GM23338 (cell line): ENCODE measurements at regions not wholly inside any gene's neighbourhood (a gene's known extent, or its start where the extent isn't known, plus 50 kb on each side); places are given as distances from the start of the nearest gene placed in this dataset.

Source experiments
- CREB1 ChIP-seq: fragments of 250-450 bp; sonication (Bioruptor Pico); IDR thresholded peaks from 2 replicates; pipeline ENCODE4 v1.5.0; 2020; ENCODE audit warnings: low read depth, mild to moderate bottlenecking, moderate library complexity
- EZH2 ChIP-seq: fragments of 200-600 bp; sonication (generic); IDR thresholded peaks from one replicate; pipeline ENCODE4 v1.8.0; 2017; ENCODE audit warnings: antibody characterized with exemption, mild to moderate bottlenecking, low read depth; ENCODE audit not compliant: unreplicated experiment
- EZH2phosphoT487 ChIP-seq: fragments of 200-600 bp; sonication (generic); IDR thresholded peaks from one replicate; pipeline ENCODE4 v1.8.1; 2018; ENCODE audit warnings: antibody characterized with exemption; ENCODE audit not compliant: unreplicated experiment
- JUNB ChIP-seq: IDR thresholded peaks from one replicate; pipeline ENCODE4 v1.6.1; 2016; ENCODE audit warnings: antibody characterized with exemption; ENCODE audit not compliant: unreplicated experiment
- POLR2AphosphoS5 ChIP-seq: IDR thresholded peaks from 2 replicates; pipeline ENCODE4 v1.6.1; 2016; ENCODE audit warnings: antibody characterized with exemption, low read depth
- STAT1 ChIP-seq: IDR thresholded peaks from one replicate; pipeline ENCODE4 v1.6.1; 2016; ENCODE audit warnings: antibody characterized with exemption; ENCODE audit not compliant: unreplicated experiment
- ZNF114 ChIP-seq: fragments of 250-450 bp; sonication (Bioruptor Pico); IDR thresholded peaks from 2 replicates; pipeline ENCODE4 v1.5.0; 2020; ENCODE audit warnings: mild to moderate bottlenecking, moderate library complexity
- TF ChIP-seq, protein P1 (sequence below), 2 experiments: fragments of 200-600 bp in 1 of 2; sonication (generic) in 1 of 2; conservative IDR thresholded peaks; 2 replicates each; pipeline versions ENCODE4 v1.5.1 to v1.6.1; 2016 to 2017; ENCODE audit warnings: antibody characterized with exemption in 2 of 2, low read depth in 2 of 2, mild to moderate bottlenecking in 2 of 2, moderate library complexity in 1 of 2
- TF ChIP-seq, protein P2 (sequence below): IDR thresholded peaks from one replicate; pipeline ENCODE4 v1.6.1; 2018; ENCODE audit warnings: antibody characterized with exemption; ENCODE audit not compliant: unreplicated experiment
- TF ChIP-seq, protein P3 (sequence below): fragments of 250-450 bp; sonication (Bioruptor Pico); IDR thresholded peaks from 2 replicates; pipeline ENCODE4 v1.5.0; 2020; ENCODE audit warnings: mild to moderate bottlenecking, moderate library complexity

DNA sequence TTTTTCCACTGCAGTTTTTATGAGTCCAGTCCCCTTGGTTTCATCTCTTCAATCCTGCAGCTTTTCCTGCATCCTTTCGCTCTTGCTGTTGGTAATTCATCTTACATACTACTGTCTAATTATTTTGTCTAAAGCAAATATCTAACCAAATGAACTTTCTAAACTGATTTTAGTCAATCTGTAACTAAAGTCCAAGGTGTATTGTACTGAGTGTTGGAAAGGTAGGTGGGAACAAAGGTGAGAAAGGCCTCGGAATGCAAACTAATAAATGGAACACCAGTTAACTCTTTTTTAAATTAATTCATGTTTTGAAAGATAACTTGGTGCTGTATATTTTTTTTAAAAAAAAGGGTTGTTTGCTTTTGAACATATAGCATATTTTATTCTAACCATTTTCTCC lies 152.7 kb upstream of the CYLC2 start:
- TF ChIP-seq, protein P1, sequence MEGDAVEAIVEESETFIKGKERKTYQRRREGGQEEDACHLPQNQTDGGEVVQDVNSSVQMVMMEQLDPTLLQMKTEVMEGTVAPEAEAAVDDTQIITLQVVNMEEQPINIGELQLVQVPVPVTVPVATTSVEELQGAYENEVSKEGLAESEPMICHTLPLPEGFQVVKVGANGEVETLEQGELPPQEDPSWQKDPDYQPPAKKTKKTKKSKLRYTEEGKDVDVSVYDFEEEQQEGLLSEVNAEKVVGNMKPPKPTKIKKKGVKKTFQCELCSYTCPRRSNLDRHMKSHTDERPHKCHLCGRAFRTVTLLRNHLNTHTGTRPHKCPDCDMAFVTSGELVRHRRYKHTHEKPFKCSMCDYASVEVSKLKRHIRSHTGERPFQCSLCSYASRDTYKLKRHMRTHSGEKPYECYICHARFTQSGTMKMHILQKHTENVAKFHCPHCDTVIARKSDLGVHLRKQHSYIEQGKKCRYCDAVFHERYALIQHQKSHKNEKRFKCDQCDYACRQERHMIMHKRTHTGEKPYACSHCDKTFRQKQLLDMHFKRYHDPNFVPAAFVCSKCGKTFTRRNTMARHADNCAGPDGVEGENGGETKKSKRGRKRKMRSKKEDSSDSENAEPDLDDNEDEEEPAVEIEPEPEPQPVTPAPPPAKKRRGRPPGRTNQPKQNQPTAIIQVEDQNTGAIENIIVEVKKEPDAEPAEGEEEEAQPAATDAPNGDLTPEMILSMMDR (conservative IDR thresholded peaks at IDR 0.05; ENCODE audit: low read depth in 2 of 2) = no peak
- TF ChIP-seq EZH2 (no peak), POLR2AphosphoS5 (no peak), STAT1 (no peak), EZH2phosphoT487 (no peak), JUNB (no peak), CREB1 (CRISPR knock-in tag) (no peak), ZNF114 (CRISPR knock-in tag) (no peak)
- TF ChIP-seq, protein P2, sequence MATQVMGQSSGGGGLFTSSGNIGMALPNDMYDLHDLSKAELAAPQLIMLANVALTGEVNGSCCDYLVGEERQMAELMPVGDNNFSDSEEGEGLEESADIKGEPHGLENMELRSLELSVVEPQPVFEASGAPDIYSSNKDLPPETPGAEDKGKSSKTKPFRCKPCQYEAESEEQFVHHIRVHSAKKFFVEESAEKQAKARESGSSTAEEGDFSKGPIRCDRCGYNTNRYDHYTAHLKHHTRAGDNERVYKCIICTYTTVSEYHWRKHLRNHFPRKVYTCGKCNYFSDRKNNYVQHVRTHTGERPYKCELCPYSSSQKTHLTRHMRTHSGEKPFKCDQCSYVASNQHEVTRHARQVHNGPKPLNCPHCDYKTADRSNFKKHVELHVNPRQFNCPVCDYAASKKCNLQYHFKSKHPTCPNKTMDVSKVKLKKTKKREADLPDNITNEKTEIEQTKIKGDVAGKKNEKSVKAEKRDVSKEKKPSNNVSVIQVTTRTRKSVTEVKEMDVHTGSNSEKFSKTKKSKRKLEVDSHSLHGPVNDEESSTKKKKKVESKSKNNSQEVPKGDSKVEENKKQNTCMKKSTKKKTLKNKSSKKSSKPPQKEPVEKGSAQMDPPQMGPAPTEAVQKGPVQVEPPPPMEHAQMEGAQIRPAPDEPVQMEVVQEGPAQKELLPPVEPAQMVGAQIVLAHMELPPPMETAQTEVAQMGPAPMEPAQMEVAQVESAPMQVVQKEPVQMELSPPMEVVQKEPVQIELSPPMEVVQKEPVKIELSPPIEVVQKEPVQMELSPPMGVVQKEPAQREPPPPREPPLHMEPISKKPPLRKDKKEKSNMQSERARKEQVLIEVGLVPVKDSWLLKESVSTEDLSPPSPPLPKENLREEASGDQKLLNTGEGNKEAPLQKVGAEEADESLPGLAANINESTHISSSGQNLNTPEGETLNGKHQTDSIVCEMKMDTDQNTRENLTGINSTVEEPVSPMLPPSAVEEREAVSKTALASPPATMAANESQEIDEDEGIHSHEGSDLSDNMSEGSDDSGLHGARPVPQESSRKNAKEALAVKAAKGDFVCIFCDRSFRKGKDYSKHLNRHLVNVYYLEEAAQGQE = no peak
- TF ChIP-seq, protein P3, sequence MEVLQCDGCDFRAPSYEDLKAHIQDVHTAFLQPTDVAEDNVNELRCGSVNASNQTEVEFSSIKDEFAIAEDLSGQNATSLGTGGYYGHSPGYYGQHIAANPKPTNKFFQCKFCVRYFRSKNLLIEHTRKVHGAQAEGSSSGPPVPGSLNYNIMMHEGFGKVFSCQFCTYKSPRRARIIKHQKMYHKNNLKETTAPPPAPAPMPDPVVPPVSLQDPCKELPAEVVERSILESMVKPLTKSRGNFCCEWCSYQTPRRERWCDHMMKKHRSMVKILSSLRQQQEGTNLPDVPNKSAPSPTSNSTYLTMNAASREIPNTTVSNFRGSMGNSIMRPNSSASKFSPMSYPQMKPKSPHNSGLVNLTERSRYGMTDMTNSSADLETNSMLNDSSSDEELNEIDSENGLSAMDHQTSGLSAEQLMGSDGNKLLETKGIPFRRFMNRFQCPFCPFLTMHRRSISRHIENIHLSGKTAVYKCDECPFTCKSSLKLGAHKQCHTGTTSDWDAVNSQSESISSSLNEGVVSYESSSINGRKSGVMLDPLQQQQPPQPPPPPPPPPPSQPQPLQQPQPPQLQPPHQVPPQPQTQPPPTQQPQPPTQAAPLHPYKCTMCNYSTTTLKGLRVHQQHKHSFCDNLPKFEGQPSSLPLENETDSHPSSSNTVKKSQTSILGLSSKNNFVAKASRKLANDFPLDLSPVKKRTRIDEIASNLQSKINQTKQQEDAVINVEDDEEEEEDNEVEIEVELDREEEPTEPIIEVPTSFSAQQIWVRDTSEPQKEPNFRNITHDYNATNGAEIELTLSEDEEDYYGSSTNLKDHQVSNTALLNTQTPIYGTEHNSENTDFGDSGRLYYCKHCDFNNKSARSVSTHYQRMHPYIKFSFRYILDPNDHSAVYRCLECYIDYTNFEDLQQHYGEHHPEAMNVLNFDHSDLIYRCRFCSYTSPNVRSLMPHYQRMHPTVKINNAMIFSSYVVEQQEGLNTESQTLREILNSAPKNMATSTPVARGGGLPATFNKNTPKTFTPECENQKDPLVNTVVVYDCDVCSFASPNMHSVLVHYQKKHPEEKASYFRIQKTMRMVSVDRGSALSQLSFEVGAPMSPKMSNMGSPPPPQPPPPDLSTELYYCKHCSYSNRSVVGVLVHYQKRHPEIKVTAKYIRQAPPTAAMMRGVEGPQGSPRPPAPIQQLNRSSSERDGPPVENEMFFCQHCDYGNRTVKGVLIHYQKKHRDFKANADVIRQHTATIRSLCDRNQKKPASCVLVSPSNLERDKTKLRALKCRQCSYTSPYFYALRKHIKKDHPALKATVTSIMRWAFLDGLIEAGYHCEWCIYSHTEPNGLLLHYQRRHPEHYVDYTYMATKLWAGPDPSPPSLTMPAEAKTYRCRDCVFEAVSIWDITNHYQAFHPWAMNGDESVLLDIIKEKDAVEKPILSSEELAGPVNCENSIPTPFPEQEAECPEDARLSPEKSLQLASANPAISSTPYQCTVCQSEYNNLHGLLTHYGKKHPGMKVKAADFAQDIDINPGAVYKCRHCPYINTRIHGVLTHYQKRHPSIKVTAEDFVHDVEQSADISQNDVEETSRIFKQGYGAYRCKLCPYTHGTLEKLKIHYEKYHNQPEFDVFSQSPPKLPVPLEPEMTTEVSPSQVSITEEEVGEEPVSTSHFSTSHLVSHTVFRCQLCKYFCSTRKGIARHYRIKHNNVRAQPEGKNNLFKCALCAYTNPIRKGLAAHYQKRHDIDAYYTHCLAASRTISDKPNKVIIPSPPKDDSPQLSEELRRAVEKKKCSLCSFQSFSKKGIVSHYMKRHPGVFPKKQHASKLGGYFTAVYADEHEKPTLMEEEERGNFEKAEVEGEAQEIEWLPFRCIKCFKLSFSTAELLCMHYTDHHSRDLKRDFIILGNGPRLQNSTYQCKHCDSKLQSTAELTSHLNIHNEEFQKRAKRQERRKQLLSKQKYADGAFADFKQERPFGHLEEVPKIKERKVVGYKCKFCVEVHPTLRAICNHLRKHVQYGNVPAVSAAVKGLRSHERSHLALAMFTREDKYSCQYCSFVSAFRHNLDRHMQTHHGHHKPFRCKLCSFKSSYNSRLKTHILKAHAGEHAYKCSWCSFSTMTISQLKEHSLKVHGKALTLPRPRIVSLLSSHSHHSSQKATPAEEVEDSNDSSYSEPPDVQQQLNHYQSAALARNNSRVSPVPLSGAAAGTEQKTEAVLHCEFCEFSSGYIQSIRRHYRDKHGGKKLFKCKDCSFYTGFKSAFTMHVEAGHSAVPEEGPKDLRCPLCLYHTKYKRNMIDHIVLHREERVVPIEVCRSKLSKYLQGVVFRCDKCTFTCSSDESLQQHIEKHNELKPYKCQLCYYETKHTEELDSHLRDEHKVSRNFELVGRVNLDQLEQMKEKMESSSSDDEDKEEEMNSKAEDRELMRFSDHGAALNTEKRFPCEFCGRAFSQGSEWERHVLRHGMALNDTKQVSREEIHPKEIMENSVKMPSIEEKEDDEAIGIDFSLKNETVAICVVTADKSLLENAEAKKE (CRISPR knock-in tag) = no peak
